H1 (cell line): ENCODE measurements at regions not wholly inside any gene's neighbourhood (a gene's known extent, or its start where the extent isn't known, plus 50 kb on each side); places are given as distances from the start of the nearest gene placed in this dataset.

Experiments used
- CEBPB ChIP-seq: IDR thresholded peaks from 2 replicates; pipeline ENCODE4 v1.6.1; 2012; ENCODE audit warnings: low read depth, low read length
- RBBP5 ChIP-seq: IDR thresholded peaks from 2 replicates; pipeline ENCODE4 v1.7.1; 2012; ENCODE audit warnings: low read depth, mild to moderate bottlenecking, inconsistent platforms, low read length, moderate library complexity, borderline replicate concordance
- TF ChIP-seq, protein P1 (sequence below), 3 experiments: IDR thresholded peaks; 1 replicate in 2 of 3; 2 replicates in 1 of 3; pipeline versions ENCODE4 v1.5.1 to v1.6.1; 2011; ENCODE audit warnings: low read length in 3 of 3, mild to moderate bottlenecking in 3 of 3, inconsistent platforms in 2 of 3, low read depth in 1 of 3, moderate library complexity in 1 of 3; ENCODE audit not compliant: insufficient read depth in 1 of 3; ENCODE audit errors: control extremely low read depth in 1 of 3

DNA sequence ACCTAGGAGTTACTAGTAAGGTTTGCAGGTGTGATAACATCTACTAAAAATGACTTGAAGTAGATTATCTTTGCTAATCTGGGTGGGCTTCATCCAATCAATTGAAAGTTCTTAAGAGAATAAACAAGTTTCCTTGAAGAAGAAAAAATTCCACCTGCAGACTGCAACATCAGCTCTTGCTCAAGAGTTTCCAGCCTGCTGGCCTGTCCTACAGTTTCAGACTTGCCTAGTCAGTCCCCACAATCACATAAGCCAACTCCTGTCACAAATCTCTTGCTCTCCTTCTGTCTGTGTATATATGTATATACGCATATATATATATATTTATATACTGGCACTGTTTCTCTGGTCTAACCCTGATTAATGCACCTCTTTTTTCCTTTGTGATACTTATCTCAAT, 67.3 kb upstream of the ITM2B start (continued):
- TF ChIP-seq, protein P1, sequence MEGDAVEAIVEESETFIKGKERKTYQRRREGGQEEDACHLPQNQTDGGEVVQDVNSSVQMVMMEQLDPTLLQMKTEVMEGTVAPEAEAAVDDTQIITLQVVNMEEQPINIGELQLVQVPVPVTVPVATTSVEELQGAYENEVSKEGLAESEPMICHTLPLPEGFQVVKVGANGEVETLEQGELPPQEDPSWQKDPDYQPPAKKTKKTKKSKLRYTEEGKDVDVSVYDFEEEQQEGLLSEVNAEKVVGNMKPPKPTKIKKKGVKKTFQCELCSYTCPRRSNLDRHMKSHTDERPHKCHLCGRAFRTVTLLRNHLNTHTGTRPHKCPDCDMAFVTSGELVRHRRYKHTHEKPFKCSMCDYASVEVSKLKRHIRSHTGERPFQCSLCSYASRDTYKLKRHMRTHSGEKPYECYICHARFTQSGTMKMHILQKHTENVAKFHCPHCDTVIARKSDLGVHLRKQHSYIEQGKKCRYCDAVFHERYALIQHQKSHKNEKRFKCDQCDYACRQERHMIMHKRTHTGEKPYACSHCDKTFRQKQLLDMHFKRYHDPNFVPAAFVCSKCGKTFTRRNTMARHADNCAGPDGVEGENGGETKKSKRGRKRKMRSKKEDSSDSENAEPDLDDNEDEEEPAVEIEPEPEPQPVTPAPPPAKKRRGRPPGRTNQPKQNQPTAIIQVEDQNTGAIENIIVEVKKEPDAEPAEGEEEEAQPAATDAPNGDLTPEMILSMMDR (IDR thresholded peaks at IDR 0.05; ENCODE audit: control extremely low read depth in 1 of 3, insufficient read depth in 1 of 3, low read depth in 1 of 3, low read length in 3 of 3) = no peak
- TF ChIP-seq CEBPB (no peak), RBBP5 (no peak)
